SK-N-SH treated with all-trans-retinoic acid at 6 μM for 48 hours (cell line): ENCODE measurements at regions not wholly inside any gene's neighbourhood (a gene's known extent, or its start where the extent isn't known, plus 50 kb on each side); places are given as distances from the start of the nearest gene placed in this dataset.

ENCODE experiments used
- ATAC-seq: fragments of 200-7000 bp; cut with Tn5 transposase; 3 replicates; pipeline ENCODE4 v1.9.1; 2020; ENCODE audit warnings: mild to moderate bottlenecking, moderate library complexity
- ARNTL ChIP-seq: fragments of 450-650 bp; formaldehyde crosslinking; IDR thresholded peaks from 2 replicates; pipeline ENCODE4 v1.5.0; 2020; ENCODE audit warnings: low read depth, mild to moderate bottlenecking, moderate library complexity, borderline replicate concordance
- BACH2 ChIP-seq: fragments of 250-450 bp; sonication (Bioruptor Pico); IDR thresholded peaks from 2 replicates; pipeline ENCODE4 v1.9.0; 2021; ENCODE audit warnings: mild to moderate bottlenecking, borderline replicate concordance
- CSDC2 ChIP-seq: fragments of 250-450 bp; sonication (Bioruptor Pico); IDR thresholded peaks from 2 replicates; pipeline ENCODE4 v1.5.0; 2020; ENCODE audit warnings: mild to moderate bottlenecking, moderate library complexity
- ESRRG ChIP-seq: fragments of 250-450 bp; sonication (Bioruptor Pico); IDR thresholded peaks from 2 replicates; pipeline ENCODE4 v1.6.1; 2021; ENCODE audit warnings: mild to moderate bottlenecking
- GLIS3 ChIP-seq: fragments of 250-450 bp; sonication (Bioruptor Pico); IDR thresholded peaks from 2 replicates; pipeline ENCODE4 v1.5.0; 2020; ENCODE audit warnings: mild to moderate bottlenecking, moderate library complexity
- OSR1 ChIP-seq: fragments of 250-450 bp; sonication (Bioruptor Pico); IDR thresholded peaks from 2 replicates; pipeline ENCODE4 v1.8.0; 2022; ENCODE audit warnings: moderate library complexity, mild to moderate bottlenecking, inconsistent platforms
- RARB ChIP-seq: fragments of 250-450 bp; sonication (Bioruptor Pico); IDR thresholded peaks from 2 replicates; pipeline ENCODE4 v1.8.0; 2021; ENCODE audit warnings: mild to moderate bottlenecking, moderate library complexity
- SNAI2 ChIP-seq: fragments of 250-450 bp; sonication (Bioruptor Pico); IDR thresholded peaks from 2 replicates; pipeline ENCODE4 v1.5.0; 2020; ENCODE audit warnings: mild to moderate bottlenecking, moderate library complexity
- TCF4 ChIP-seq: fragments of 250-450 bp; sonication (Bioruptor Pico); IDR thresholded peaks from 2 replicates; pipeline ENCODE4 v1.8.0; 2021; ENCODE audit warnings: mild to moderate bottlenecking, moderate library complexity, borderline replicate concordance
- TOX ChIP-seq: fragments of 250-450 bp; sonication (Bioruptor Pico); IDR thresholded peaks from 2 replicates; pipeline ENCODE4 v1.8.0; 2021; ENCODE audit warnings: mild to moderate bottlenecking, moderate library complexity, borderline replicate concordance
- ZC3H10 ChIP-seq: fragments of 250-450 bp; sonication (Bioruptor Pico); IDR thresholded peaks from 2 replicates; pipeline ENCODE4 v1.5.1; 2021; ENCODE audit warnings: mild to moderate bottlenecking, moderate library complexity
- ZFP3 ChIP-seq: fragments of 250-450 bp; sonication (Bioruptor Pico); IDR thresholded peaks from 2 replicates; pipeline ENCODE4 v1.5.0; 2020; ENCODE audit warnings: mild to moderate bottlenecking, moderate library complexity
- ZFP30 ChIP-seq: fragments of 450-650 bp; formaldehyde crosslinking; IDR thresholded peaks from 2 replicates; pipeline ENCODE4 v1.5.0; 2022; ENCODE audit warnings: mild to moderate bottlenecking, moderate library complexity
- ZNF70 ChIP-seq: fragments of 450-650 bp; formaldehyde crosslinking; IDR thresholded peaks from 2 replicates; pipeline ENCODE4 v1.5.0; 2020; ENCODE audit warnings: mild to moderate bottlenecking, moderate library complexity
- ZNF8 ChIP-seq: fragments of 450-650 bp; formaldehyde crosslinking; IDR thresholded peaks from 2 replicates; pipeline ENCODE4 v1.5.0; 2020; ENCODE audit warnings: mild to moderate bottlenecking, moderate library complexity
- TF ChIP-seq, protein P1 (sequence below): fragments of 250-450 bp; sonication (Bioruptor Pico); IDR thresholded peaks from 2 replicates; pipeline ENCODE4 v1.5.1; 2021; ENCODE audit warnings: mild to moderate bottlenecking, moderate library complexity
- TF ChIP-seq, protein P2 (sequence below): fragments of 250-450 bp; sonication (Bioruptor Pico); IDR thresholded peaks from 2 replicates; pipeline ENCODE4 v1.5.0; 2020; ENCODE audit warnings: mild to moderate bottlenecking, moderate library complexity
- TF ChIP-seq, protein P3 (sequence below): fragments of 250-450 bp; sonication (Bioruptor Pico); IDR thresholded peaks from 2 replicates; pipeline ENCODE4 v1.5.1; 2020; ENCODE audit warnings: low read depth, mild to moderate bottlenecking, moderate library complexity
- TF ChIP-seq, protein P4 (sequence below): fragments of 250-450 bp; sonication (Bioruptor Pico); IDR thresholded peaks from 2 replicates; pipeline ENCODE4 v1.8.0; 2020; ENCODE audit warnings: mild to moderate bottlenecking, moderate library complexity, borderline replicate concordance
- TF ChIP-seq, protein P5 (sequence below): fragments of 250-450 bp; sonication (Bioruptor Pico); IDR thresholded peaks from 2 replicates; pipeline ENCODE4 v1.8.0; 2021; ENCODE audit warnings: low read depth, mild to moderate bottlenecking, moderate library complexity, borderline replicate concordance

DNA sequence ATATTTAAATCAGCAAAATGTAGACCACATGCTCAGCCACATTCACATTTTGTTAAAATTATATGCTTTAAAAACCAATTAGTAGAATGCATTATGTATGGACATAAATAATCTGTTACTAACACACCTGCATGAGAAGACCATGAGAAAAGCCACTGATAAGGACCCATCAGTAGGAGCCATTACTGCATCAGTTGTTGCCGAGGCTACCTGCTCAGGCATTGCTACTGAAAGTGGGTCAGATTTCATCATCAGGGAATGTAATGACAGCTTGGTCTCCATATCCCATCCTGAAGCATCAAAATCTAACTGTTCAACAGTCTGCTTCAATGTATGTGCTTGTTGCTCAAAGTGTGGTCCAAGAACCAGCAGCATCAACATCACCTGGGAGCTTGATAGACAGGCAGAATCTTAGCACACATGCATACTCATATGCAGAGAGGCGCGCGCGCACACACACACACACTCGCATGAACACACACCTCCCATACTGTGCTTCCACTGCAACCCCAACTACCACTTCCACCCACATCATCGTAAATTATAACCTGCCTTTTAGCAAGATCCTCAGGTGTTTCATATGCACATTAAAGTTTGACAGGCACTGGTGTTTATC is 72.4 kb upstream of the FOXB1 start:
- TF ChIP-seq ZNF8, result no peak
- TF ChIP-seq, protein P1, sequence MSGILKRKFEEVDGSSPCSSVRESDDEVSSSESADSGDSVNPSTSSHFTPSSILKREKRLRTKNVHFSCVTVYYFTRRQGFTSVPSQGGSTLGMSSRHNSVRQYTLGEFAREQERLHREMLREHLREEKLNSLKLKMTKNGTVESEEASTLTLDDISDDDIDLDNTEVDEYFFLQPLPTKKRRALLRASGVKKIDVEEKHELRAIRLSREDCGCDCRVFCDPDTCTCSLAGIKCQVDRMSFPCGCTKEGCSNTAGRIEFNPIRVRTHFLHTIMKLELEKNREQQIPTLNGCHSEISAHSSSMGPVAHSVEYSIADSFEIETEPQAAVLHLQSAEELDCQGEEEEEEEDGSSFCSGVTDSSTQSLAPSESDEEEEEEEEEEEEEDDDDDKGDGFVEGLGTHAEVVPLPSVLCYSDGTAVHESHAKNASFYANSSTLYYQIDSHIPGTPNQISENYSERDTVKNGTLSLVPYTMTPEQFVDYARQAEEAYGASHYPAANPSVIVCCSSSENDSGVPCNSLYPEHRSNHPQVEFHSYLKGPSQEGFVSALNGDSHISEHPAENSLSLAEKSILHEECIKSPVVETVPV (CRISPR knock-in tag), result no peak
- TF ChIP-seq, protein P2, sequence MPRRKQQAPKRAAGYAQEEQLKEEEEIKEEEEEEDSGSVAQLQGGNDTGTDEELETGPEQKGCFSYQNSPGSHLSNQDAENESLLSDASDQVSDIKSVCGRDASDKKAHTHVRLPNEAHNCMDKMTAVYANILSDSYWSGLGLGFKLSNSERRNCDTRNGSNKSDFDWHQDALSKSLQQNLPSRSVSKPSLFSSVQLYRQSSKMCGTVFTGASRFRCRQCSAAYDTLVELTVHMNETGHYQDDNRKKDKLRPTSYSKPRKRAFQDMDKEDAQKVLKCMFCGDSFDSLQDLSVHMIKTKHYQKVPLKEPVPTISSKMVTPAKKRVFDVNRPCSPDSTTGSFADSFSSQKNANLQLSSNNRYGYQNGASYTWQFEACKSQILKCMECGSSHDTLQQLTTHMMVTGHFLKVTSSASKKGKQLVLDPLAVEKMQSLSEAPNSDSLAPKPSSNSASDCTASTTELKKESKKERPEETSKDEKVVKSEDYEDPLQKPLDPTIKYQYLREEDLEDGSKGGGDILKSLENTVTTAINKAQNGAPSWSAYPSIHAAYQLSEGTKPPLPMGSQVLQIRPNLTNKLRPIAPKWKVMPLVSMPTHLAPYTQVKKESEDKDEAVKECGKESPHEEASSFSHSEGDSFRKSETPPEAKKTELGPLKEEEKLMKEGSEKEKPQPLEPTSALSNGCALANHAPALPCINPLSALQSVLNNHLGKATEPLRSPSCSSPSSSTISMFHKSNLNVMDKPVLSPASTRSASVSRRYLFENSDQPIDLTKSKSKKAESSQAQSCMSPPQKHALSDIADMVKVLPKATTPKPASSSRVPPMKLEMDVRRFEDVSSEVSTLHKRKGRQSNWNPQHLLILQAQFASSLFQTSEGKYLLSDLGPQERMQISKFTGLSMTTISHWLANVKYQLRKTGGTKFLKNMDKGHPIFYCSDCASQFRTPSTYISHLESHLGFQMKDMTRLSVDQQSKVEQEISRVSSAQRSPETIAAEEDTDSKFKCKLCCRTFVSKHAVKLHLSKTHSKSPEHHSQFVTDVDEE (CRISPR knock-in tag), result no peak
- no peak for TF ChIP-seq ZFP30 (CRISPR knock-in tag)
- TF ChIP-seq, protein P3, sequence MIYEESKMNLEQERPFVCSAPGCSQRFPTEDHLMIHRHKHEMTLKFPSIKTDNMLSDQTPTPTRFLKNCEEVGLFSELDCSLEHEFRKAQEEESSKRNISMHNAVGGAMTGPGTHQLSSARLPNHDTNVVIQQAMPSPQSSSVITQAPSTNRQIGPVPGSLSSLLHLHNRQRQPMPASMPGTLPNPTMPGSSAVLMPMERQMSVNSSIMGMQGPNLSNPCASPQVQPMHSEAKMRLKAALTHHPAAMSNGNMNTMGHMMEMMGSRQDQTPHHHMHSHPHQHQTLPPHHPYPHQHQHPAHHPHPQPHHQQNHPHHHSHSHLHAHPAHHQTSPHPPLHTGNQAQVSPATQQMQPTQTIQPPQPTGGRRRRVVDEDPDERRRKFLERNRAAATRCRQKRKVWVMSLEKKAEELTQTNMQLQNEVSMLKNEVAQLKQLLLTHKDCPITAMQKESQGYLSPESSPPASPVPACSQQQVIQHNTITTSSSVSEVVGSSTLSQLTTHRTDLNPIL (CRISPR knock-in tag), result no peak
- TF ChIP-seq, protein P4, sequence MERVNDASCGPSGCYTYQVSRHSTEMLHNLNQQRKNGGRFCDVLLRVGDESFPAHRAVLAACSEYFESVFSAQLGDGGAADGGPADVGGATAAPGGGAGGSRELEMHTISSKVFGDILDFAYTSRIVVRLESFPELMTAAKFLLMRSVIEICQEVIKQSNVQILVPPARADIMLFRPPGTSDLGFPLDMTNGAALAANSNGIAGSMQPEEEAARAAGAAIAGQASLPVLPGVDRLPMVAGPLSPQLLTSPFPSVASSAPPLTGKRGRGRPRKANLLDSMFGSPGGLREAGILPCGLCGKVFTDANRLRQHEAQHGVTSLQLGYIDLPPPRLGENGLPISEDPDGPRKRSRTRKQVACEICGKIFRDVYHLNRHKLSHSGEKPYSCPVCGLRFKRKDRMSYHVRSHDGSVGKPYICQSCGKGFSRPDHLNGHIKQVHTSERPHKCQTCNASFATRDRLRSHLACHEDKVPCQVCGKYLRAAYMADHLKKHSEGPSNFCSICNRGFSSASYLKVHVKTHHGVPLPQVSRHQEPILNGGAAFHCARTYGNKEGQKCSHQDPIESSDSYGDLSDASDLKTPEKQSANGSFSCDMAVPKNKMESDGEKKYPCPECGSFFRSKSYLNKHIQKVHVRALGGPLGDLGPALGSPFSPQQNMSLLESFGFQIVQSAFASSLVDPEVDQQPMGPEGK (CRISPR knock-in tag), result no peak
- no peak for TF ChIP-seq OSR1 (CRISPR knock-in tag)
- TF ChIP-seq, protein P5, sequence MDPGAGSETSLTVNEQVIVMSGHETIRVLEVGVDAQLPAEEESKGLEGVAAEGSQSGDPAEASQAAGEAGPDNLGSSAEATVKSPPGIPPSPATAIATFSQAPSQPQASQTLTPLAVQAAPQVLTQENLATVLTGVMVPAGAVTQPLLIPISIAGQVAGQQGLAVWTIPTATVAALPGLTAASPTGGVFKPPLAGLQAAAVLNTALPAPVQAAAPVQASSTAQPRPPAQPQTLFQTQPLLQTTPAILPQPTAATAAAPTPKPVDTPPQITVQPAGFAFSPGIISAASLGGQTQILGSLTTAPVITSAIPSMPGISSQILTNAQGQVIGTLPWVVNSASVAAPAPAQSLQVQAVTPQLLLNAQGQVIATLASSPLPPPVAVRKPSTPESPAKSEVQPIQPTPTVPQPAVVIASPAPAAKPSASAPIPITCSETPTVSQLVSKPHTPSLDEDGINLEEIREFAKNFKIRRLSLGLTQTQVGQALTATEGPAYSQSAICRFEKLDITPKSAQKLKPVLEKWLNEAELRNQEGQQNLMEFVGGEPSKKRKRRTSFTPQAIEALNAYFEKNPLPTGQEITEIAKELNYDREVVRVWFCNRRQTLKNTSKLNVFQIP (CRISPR knock-in tag), result no peak
- no peak for TF ChIP-seq TOX (CRISPR knock-in tag)
- TF ChIP-seq BACH2, result no peak
- TF ChIP-seq ARNTL (CRISPR knock-in tag), result no peak
- no peak for TF ChIP-seq ZFP3 (CRISPR knock-in tag)
- TF ChIP-seq SNAI2 (CRISPR knock-in tag), result no peak
- no peak for TF ChIP-seq CSDC2 (CRISPR knock-in tag)
- TF ChIP-seq ESRRG, result no peak
- TF ChIP-seq TCF4 (CRISPR knock-in tag), result no peak
- no peak for TF ChIP-seq GLIS3 (CRISPR knock-in tag)
- TF ChIP-seq RARB (CRISPR knock-in tag), result no peak
- no peak for TF ChIP-seq ZNF70 (CRISPR knock-in tag)
- ATAC-seq, result no peak

DNA sequence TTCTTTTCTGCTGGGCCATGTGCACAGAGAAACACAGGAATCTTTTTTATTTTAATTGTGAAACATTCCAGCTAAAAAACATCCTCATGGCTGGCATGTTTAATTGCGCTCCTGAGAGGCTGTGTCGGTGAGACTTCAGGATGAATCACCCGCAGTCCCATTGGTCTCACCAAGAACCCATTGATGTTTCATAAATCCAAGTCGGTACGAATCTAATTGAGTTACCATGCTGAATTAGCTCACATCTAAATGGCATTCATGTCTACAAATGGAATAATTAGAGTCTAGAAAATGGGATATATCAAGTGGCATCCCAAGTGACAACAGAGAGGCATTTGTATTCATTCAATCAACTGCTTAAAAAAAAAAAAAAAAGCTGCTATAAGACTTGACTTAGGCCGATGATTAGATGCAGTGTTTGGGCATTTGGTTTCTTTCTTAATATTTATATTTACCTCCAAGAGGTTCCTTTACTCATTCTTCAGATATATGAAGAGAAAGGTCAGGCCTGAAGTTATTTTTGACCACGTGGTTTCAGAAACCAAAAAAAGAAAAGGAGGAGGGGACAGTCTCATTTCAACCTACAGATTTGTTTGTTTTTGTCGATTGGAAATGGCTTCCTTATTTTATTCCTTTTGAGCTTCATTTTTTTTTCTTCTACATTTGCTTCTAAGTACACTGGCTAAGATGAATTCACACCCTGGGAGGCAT is 79.1 kb upstream of the FOXB1 start:
- no peak for TF ChIP-seq ZFP3 (CRISPR knock-in tag)
- no peak for TF ChIP-seq TCF4 (CRISPR knock-in tag)
- TF ChIP-seq RARB (CRISPR knock-in tag), result no peak
- TF ChIP-seq, protein P5 (CRISPR knock-in tag), result no peak
- TF ChIP-seq, protein P3 (CRISPR knock-in tag), result no peak
- TF ChIP-seq, protein P2 (CRISPR knock-in tag), result no peak
- no peak for TF ChIP-seq ARNTL (CRISPR knock-in tag)
- no peak for TF ChIP-seq ZNF70 (CRISPR knock-in tag)
- no peak for TF ChIP-seq ZC3H10 (CRISPR knock-in tag)
- no peak for TF ChIP-seq SNAI2 (CRISPR knock-in tag)
- no peak for TF ChIP-seq GLIS3 (CRISPR knock-in tag)
- no peak for TF ChIP-seq OSR1 (CRISPR knock-in tag)
- no peak for ATAC-seq
